ENCODE measurements at regions not wholly inside any gene's neighbourhood (a gene's known extent, or its start where the extent isn't known, plus 50 kb on each side); places are given as distances from the start of the nearest gene placed in this dataset.

- H3K36me3 ChIP-seq (ENCODE audit: insufficient read depth, low read length) = no peaks in the 10 kb centered on the region
- ChIA-PET POLR2A (no interaction called here), CTCF (no interaction called here)
- TF ChIP-seq CTCF (IDR thresholded peaks at IDR 0.05) = no peak
- Mint-ChIP-seq H3K4me3 (no peak overlapping the region), H3K27me3 (peaks cover 26% of the 10 kb centered on the region), H3K4me1 (ENCODE audit: low read depth) (no peaks in the 10 kb centered on the region), H3K9me3 (peaks cover 11% of the 10 kb centered on the region), H3K27ac (no peak overlapping the region), H3K36me3 (ENCODE audit: low read depth) (no peaks in the 10 kb centered on the region)
- DNase-seq (no peak), ATAC-seq (ENCODE audit: poor library complexity) (no peak)
- peaks cover 6 to 9% of the 10 kb centered on the region in 2 experiments for H3K27me3 ChIP-seq (ENCODE audit: control insufficient read depth in 1 of 2, insufficient read depth in 2 of 2, low read length in 2 of 2)
- no peaks in the 10 kb centered on the region for H3K4me1 ChIP-seq (ENCODE audit: insufficient read depth, low read length)
- intact Hi-C loops (cut with DNase I, micrococcal nuclease) = no loop called here
- H3K9me3 ChIP-seq (ENCODE audit: control insufficient read depth in 1 of 2, insufficient read depth in 1 of 2, low read length in 2 of 2) = peaks cover 7 to 21% of the 10 kb centered on the region in 2 experiments
- H3K4me3 ChIP-seq (ENCODE audit: low read length) = no peak overlapping the region
- no peak overlapping the region for H3K27ac ChIP-seq (ENCODE audit: low read depth in 1 of 2, low read length in 2 of 2)
Observed at GRCh38 chr21:38887749-38888148, 82.0 kb downstream of the ETS2 start.

GRCh38 chr21:38887062-38887686 lies 81.4 kb downstream of the ETS2 start:
- H3K27me3 Mint-ChIP-seq = peaks cover 26% of the 10 kb centered on the region
- Histone ChIP-seq H3K36me3 (ENCODE audit: insufficient read depth, low read length) (no peaks in the 10 kb centered on the region), H3K9me3 (ENCODE audit: control insufficient read depth in 1 of 2, insufficient read depth in 1 of 2, low read length in 2 of 2) (peaks cover 7 to 21% of the 10 kb centered on the region in 2 experiments), H3K4me3 (ENCODE audit: low read length) (no peak overlapping the region), H3K4me1 (ENCODE audit: insufficient read depth, low read length) (no peaks in the 10 kb centered on the region), H3K27ac (ENCODE audit: low read depth in 1 of 2, low read length in 2 of 2) (no peak overlapping the region), H3K27me3 (ENCODE audit: control insufficient read depth in 1 of 2, insufficient read depth in 2 of 2, low read length in 2 of 2) (peaks cover 4 to 6% of the 10 kb centered on the region in 2 experiments)
- ATAC-seq (ENCODE audit: poor library complexity) (no peak), DNase-seq (no peak)
- ChIA-PET CTCF (no interaction called here), POLR2A (no interaction called here)
- H3K27ac Mint-ChIP-seq = no peak overlapping the region
- peaks cover 11% of the 10 kb centered on the region for H3K9me3 Mint-ChIP-seq
- TF ChIP-seq CTCF (IDR thresholded peaks at IDR 0.05) = no peak
- no peak overlapping the region for H3K4me3 Mint-ChIP-seq
- intact Hi-C loops (cut with DNase I, micrococcal nuclease) = no loop called here
- H3K4me1 Mint-ChIP-seq (ENCODE audit: low read depth) = no peaks in the 10 kb centered on the region
- no peaks in the 10 kb centered on the region for H3K36me3 Mint-ChIP-seq (ENCODE audit: low read depth)

GRCh38 chr21:38885909-38886308 lies 80.2 kb downstream of the ETS2 start:
- Mint-ChIP-seq H3K4me1 (ENCODE audit: low read depth) (no peaks in the 10 kb centered on the region), H3K36me3 (ENCODE audit: low read depth) (no peaks in the 10 kb centered on the region), H3K27ac (no peak overlapping the region), H3K4me3 (no peak overlapping the region), H3K27me3 (peaks cover 22% of the 10 kb centered on the region), H3K9me3 (peaks cover 11% of the 10 kb centered on the region)
- DNase-seq = no peak
- Histone ChIP-seq H3K27me3 (ENCODE audit: control insufficient read depth in 1 of 2, insufficient read depth in 2 of 2, low read length in 2 of 2) (peaks cover 4 to 6% of the 10 kb centered on the region in 2 experiments), H3K4me1 (ENCODE audit: insufficient read depth, low read length) (no peaks in the 10 kb centered on the region), H3K27ac (ENCODE audit: low read depth in 1 of 2, low read length in 2 of 2) (no peak overlapping the region), H3K36me3 (ENCODE audit: insufficient read depth, low read length) (no peaks in the 10 kb centered on the region), H3K9me3 (ENCODE audit: control insufficient read depth in 1 of 2, insufficient read depth in 1 of 2, low read length in 2 of 2) (peaks cover 7 to 23% of the 10 kb centered on the region in 2 experiments), H3K4me3 (ENCODE audit: low read length) (no peak overlapping the region)
- ChIA-PET CTCF (no interaction called here), POLR2A (no interaction called here)
- intact Hi-C loops (cut with DNase I, micrococcal nuclease) = no loop called here
- ATAC-seq (ENCODE audit: poor library complexity) = no peak
- no peak for TF ChIP-seq CTCF (IDR thresholded peaks at IDR 0.05)

All from CD4-positive, alpha-beta T cell (primary cell).